Stimulated activated effector memory CD8-positive, alpha-beta T cell treated with anti-CD3 and anti-CD28 coated beads, Interleukin-12 subunit alpha, Interleukin-12 subunit beta, amount 100 ng/mL, for 72 hours (primary cell): ENCODE measurements at regions not wholly inside any gene's neighbourhood (a gene's known extent, or its start where the extent isn't known, plus 50 kb on each side); places are given as distances from the start of the nearest gene placed in this dataset.
A peak's percentile ranks its signal among the peaks of the same experiment; 100 is the strongest.

Experiments used
- ATAC-seq: fragments of 150-1000 bp; cut with Tn5 transposase; 2 replicates; pipeline ENCODE4 v1.10.0; 2021
- DNase-seq, 2 donors: peaks; one replicate each; pipeline ENCODE4 v3.0.0; 2021 to 2022; ENCODE audit warnings: low spot score in 2 of 2
- H3K27ac Mint-ChIP-seq: one replicate; pipeline ENCODE4 v1.8.0; 2022; ENCODE audit warnings: mild to moderate bottlenecking, mixed read lengths
- H3K36me3 Mint-ChIP-seq: one replicate; pipeline ENCODE4 v1.8.0; 2022; ENCODE audit warnings: mild to moderate bottlenecking, mixed read lengths
- H3K4me1 Mint-ChIP-seq: one replicate; pipeline ENCODE4 v1.8.0; 2022; ENCODE audit warnings: mixed read lengths
- H3K4me3 Mint-ChIP-seq: one replicate; pipeline ENCODE4 v1.8.0; 2022; ENCODE audit warnings: mild to moderate bottlenecking, mixed read lengths
- H3K9me3 Mint-ChIP-seq: one replicate; pipeline ENCODE4 v1.8.0; 2022; ENCODE audit warnings: mixed read lengths

DNA sequence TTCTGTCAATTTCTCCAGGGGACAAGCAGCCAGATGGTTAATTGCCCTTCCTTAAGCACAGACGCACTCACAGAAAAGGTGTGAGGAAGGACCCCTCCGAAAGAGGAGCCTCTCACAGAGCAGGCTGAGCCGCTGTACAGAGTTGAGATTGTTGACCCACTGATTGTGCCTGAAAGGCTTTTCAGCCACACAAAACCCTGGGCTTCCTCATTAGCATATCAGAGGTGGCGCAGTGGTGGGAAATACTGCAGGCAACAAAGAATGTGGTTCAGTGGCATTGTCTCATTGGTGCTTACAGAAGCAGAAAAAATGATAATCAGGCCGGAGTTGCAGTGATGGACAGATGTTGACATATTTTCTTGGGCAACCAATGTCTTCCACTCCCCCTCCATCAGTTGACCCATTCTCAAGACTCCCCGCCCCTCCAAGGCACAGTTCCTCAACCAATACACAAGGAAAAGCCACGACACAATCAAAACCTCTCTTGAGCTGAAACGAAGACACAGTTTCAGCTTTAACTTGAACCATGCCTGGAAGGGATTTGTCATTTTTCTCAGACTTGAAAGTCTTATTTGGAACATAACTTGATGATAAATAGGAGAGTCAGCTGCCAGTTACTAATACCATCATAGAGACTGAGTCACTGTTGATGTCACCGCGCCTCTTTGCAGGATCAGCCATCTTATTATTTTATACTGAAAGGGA, 53.1 kb downstream of the ATXN3L start:
- H3K4me1 Mint-ChIP-seq: peaks cover 8% of the 10 kb centered on the region
- H3K4me3 Mint-ChIP-seq: no peak overlapping the region
- no peak overlapping the region for H3K27ac Mint-ChIP-seq
- DNase-seq (no peak), ATAC-seq (peak; percentile 76)
- H3K9me3 Mint-ChIP-seq: no peaks in the 10 kb centered on the region
- H3K36me3 Mint-ChIP-seq: no peaks in the 10 kb centered on the region

DNA sequence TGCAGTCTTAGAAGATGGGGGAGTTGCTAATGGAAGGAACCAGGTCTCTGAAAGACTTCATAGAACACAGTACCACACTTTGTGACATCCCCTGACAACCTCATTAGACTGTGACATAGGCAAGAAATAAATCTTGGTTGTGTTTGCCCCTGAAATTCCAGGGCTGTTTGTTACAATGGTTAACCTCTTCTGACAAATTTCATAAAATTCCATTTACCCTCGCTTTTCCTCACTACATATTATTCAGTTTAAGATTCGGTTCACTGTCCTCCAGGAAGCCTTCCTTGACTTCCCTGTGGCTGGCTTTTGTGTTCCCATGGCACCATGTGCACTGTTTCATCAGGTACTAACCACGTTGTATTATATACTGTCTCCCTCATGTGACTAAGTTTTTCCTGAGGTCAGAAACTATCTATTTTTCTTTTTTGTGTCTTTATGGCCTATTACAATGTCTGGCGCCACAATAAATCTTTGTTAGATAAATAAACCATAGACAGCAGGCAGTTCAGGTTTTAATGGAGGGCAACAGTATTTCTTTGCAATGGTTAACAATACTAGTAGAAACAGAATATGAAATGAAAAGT, 54.2 kb downstream of the ATXN3L start:
- H3K4me3 Mint-ChIP-seq: no peak overlapping the region
- no peaks in the 10 kb centered on the region for H3K9me3 Mint-ChIP-seq
- peaks cover 8% of the 10 kb centered on the region for H3K4me1 Mint-ChIP-seq
- no peak overlapping the region for H3K27ac Mint-ChIP-seq
- H3K36me3 Mint-ChIP-seq: no peaks in the 10 kb centered on the region
- ATAC-seq (no peak), DNase-seq (no peak)

DNA sequence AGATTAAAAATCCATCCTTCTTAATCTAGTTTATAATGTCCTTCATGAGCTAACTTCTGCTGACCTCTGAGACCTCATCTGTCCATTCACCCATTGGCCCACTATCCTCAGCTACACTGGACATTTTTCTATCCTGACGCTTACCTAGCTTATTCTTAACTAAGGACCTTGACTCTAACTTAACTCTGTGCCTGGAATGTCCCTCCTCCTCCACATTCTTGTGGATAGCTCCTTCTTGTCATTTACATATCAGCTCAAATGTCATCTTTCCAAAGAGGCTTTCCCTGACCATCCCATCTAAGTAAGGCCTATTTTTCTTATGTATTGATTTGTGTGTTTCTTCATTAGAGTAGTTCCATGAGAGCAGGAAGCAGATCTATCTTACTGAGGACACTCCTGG, 54.7 kb downstream of the ATXN3L start:
- no peak overlapping the region for H3K27ac Mint-ChIP-seq
- no peaks in the 10 kb centered on the region for H3K36me3 Mint-ChIP-seq
- DNase-seq (no peak), ATAC-seq (no peak)
- H3K4me1 Mint-ChIP-seq: peaks cover 8% of the 10 kb centered on the region
- H3K4me3 Mint-ChIP-seq: no peak overlapping the region
- no peaks in the 10 kb centered on the region for H3K9me3 Mint-ChIP-seq

DNA sequence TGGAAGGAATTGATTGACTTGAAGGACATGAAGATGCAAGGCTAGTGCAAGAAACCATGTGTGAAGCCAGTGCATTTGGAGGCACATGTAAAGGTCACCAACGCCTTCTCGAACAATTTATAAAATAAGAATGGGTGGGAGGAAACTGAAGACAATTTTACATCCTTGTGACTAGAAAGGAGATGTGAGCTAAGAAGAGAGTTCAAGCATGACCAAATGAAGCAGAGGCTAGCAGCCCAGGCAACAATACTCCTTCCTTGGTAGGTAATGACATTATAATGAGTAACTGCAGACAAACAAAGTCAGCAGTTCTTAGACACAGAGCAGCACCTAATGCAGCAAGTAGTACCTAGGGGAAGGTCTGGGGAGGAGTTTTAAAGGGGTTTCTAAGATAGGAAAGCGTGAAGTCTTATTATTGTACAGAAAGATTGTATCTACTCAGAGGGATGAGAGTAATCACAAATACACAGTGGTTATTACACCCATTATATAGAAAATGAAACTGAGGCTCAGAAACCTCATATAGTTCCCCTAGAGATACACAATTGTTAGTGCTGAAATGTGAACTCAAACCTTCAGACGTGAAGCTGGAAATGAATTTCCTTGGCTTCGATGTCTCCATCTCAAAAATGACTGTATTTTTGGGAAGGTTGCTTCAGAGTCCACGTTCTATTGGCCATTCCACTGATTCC, 56.1 kb downstream of the ATXN3L start:
- Mint-ChIP-seq H3K4me3 (no peak overlapping the region), H3K36me3 (no peaks in the 10 kb centered on the region), H3K9me3 (no peaks in the 10 kb centered on the region), H3K27ac (no peak overlapping the region), H3K4me1 (peaks cover 8% of the 10 kb centered on the region)
- ATAC-seq (peak; percentile 65), DNase-seq (no peak)

DNA sequence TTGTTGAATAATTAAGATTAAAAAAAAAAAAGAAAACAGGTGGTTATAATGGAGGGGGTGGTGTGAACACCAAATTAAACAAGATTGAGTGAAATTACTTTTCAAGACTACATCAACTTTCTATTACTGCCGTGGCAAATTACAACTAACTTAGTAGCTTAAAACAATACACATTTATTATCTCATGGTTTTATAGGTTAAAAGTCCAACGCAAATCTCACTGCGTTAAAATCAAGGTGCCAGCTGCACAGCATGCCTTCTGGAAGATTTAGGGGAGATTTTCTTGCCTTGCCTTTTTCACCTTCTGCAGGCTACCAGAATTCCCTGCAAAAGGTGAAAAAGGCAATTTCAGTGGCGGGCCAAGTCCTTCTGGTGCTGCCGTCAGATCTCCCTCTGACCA, 58.5 kb downstream of the ATXN3L start:
- Mint-ChIP-seq H3K27ac (no peak overlapping the region), H3K36me3 (no peaks in the 10 kb centered on the region), H3K9me3 (no peaks in the 10 kb centered on the region), H3K4me1 (peaks cover 16% of the 10 kb centered on the region), H3K4me3 (no peak overlapping the region)
- ATAC-seq: no peak
- no peak for DNase-seq

DNA sequence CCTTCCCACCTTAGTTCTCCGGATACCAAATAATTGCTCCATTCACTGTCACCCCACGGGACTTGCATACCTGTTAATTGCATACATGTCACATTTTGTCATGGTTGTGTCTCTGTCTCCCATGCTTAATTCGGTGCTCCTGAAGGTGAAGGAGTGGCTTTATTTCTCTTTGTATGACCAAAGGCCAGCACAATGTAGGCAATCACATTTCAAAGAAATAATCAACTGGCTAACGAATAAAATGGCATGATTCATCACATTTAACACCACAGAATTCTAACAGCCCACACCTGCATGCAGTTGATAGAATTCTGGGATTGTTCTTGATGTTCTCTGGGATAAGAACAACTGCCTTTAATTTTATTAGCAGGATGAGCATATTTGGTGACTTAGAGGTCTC, 59.3 kb downstream of the ATXN3L start:
- Mint-ChIP-seq H3K36me3 (no peaks in the 10 kb centered on the region), H3K4me3 (no peak overlapping the region), H3K27ac (no peak overlapping the region), H3K4me1 (peaks cover 24% of the 10 kb centered on the region), H3K9me3 (peaks cover 4% of the 10 kb centered on the region)
- ATAC-seq: no peak
- no peak for DNase-seq

DNA sequence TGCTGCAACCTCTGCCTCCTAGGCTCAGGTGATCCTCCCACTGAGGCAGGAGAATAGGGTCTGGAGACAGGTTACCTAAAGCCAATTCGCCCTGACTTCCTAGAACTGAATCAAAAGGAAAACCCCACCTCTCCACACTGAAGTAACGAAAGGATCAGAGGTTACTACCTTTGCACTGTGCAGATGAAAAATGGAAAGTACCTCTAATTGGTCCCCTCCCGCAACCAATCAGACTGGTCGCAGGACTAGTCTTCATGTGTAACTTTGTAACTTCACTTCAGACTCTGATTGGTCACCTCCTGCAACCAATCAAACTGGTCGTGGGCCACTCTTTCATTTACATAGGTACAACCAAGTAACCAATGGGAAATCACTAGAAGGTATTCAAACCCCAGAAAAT, 61.1 kb downstream of the ATXN3L start:
- Mint-ChIP-seq H3K4me1 (peaks cover 39% of the 10 kb centered on the region), H3K36me3 (no peaks in the 10 kb centered on the region), H3K4me3 (no peak overlapping the region), H3K9me3 (peaks cover 4% of the 10 kb centered on the region), H3K27ac (no peak overlapping the region)
- ATAC-seq (no peak), DNase-seq (no peak)

DNA sequence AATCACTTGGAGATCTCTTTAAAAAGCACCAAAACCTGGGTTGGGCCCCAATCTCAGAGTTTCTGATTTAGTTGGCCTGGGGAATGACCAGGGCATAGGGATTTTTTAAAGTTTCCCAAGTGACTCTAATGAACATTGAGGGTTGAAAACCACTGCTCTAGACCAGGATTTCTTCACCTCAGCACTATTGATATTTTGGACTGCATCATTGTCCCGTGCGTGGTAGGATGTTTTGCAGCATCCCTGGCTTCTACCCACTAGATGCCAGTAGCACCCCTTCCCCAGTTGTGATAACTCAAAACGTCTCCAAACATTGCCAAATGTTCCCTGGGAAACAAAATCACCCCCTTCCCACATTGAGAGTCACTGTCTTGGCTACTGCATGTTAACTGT, 61.8 kb downstream of the ATXN3L start:
- DNase-seq (no peak), ATAC-seq (no peak)
- Mint-ChIP-seq H3K36me3 (no peaks in the 10 kb centered on the region), H3K27ac (no peak overlapping the region), H3K4me3 (no peak overlapping the region), H3K4me1 (peaks cover 39% of the 10 kb centered on the region), H3K9me3 (peaks cover 4% of the 10 kb centered on the region)

DNA sequence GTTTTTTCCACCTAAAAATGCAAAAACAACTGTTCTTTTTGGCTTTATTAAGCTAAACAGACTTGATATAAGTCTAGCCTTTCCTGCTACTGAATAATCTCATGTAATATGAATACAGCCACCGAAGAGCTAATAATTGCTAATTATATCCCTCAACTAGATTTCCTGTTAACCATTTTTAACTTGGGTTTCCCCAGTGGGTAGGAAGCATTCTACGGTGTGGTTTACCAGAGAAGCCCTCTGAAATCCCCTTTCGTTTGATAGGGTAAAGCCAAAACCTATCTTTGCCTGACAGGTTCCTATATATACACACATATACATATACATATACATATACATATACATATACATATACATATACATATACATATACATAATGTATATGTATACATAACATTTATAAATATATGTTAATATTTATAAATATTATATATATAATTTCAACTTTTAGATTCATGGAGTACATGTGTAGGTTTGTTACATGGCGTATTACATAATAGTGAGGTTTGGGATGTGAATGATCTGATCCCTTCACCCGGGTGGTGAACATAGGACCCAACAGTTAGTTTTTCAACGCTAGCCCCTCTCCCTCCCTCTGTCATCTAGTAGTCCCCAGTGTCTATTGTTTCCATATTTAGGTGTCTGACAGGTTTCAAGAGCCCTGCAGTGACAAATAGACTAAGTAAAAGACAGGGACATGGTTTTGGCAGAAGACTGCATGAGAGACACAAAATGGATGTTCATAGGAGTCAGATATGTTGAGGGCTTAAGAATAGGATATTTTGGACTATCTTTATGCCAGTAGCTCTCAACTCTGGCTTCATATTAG, 62.4 kb downstream of the ATXN3L start:
- H3K4me1 Mint-ChIP-seq: peaks cover 39% of the 10 kb centered on the region
- ATAC-seq: peak; percentile 68
- no peaks in the 10 kb centered on the region for H3K36me3 Mint-ChIP-seq
- no peak overlapping the region for H3K27ac Mint-ChIP-seq
- DNase-seq: no peak
- no peak overlapping the region for H3K4me3 Mint-ChIP-seq
- peaks cover 4% of the 10 kb centered on the region for H3K9me3 Mint-ChIP-seq

DNA sequence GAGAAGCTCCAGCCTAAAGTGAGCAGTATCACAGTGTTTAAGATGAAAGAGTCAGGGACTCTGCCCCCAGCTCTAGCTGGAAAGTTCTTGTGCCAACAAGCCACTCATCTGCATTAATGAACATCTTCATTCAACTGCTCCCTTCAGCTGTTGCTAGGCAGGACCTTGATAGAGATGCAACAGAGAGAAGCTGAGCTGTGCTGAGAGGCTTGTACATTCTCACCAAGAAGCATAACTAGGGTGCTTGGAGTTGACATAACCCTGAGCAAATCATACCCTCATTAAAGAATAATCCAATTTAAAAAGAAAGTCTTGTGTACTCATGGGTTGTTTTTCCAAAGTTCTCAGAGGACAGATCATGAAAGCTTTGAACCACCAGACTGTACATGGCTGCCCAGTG, 63.2 kb downstream of the ATXN3L start:
- Mint-ChIP-seq H3K9me3 (peaks cover 4% of the 10 kb centered on the region), H3K4me1 (peaks cover 39% of the 10 kb centered on the region), H3K4me3 (no peak overlapping the region), H3K27ac (peak overlapping the region; percentile 50), H3K36me3 (no peaks in the 10 kb centered on the region)
- ATAC-seq: no peak
- no peak for DNase-seq

DNA sequence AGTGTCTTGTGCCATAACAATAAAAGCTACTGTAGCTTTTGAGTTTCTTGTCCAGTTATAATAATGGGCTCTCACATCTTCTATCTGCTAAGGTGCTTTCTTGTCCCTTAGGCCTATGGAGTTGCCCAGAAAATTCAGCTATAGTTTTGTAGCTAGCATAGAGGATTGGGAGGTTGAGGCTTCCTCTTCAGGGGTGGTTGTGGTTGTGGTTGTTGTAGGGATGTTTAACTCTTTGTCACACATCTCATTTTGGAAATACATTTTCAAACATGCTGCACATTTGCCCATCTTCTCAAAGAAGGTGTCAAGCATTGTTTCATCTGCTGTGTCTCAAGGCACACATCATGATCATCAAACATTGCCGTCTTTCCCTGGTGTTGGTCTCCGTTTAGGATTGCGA, 65.0 kb downstream of the ATXN3L start:
- ATAC-seq (peak; percentile 62), DNase-seq (no peak)
- peaks cover 4% of the 10 kb centered on the region for H3K9me3 Mint-ChIP-seq

DNA sequence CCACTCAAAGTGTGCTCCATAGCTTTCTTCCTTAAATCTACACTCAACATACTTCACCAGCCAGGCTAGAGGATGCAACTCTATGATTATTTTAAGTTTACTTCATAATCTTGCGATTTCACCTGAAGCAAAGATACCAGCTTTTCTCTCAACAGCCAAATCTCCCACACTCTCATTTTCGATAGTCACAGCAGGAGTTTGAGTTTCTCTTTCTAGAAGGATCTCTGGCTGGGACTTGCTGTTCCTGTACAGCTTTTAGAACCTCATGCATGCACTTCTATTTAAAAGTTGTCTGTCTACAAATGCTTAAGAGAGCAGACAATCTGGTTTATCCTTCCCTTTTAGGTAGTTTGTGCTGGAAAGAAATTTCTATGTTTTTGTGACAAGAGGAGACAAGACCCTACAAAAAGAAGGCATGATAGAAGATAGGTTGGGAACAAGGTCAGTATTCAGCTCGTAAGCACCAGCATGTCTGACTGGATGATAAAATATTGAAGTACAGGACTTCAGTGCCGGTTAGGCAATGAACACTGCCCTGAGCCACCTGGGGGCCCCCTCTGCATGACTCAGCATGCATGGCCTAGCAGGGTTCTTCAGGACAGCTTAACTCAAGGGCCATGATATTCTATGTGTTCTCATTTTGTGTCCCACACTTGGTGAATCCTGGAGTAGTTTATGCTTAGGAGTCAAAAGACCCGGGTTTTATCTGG, 65.6 kb downstream of the ATXN3L start:
- no peaks in the 10 kb centered on the region for H3K36me3 Mint-ChIP-seq

More for the DNA sequence above, 65.0 kb downstream of the ATXN3L start:
- Mint-ChIP-seq H3K36me3 (no peaks in the 10 kb centered on the region), H3K4me1 (peaks cover 39% of the 10 kb centered on the region), H3K4me3 (no peak overlapping the region), H3K27ac (no peak overlapping the region)

DNA sequence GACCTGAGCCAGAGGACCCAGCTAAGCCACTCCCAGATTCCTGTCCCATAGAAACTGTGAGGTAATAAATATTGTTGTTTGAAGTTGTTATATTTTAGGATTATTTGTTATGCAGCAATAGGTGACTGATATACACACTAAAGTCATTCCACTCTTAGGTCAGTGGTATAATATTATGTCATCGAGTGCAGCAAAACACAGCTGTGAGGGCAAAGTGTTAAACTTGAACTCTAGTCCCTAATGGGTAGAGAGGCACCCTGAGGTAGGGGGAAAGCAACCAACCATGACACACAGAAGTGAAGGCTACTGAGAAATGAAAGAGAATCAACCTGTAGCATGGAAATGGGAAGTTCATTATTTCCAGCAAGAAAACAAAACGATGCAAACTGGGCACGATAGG, 66.6 kb downstream of the ATXN3L start:
- H3K36me3 Mint-ChIP-seq: no peaks in the 10 kb centered on the region
- H3K4me1 Mint-ChIP-seq: peaks cover 39% of the 10 kb centered on the region
- ATAC-seq (no peak), DNase-seq (no peak)
- H3K9me3 Mint-ChIP-seq: peaks cover 4% of the 10 kb centered on the region
- H3K27ac Mint-ChIP-seq: no peak overlapping the region
- no peak overlapping the region for H3K4me3 Mint-ChIP-seq

More for the DNA sequence above, 65.6 kb downstream of the ATXN3L start:
- DNase-seq: no peak
- Mint-ChIP-seq H3K9me3 (peaks cover 4% of the 10 kb centered on the region), H3K27ac (no peak overlapping the region), H3K4me1 (peaks cover 39% of the 10 kb centered on the region), H3K4me3 (no peak overlapping the region)
- peak; percentile 83 for ATAC-seq

DNA sequence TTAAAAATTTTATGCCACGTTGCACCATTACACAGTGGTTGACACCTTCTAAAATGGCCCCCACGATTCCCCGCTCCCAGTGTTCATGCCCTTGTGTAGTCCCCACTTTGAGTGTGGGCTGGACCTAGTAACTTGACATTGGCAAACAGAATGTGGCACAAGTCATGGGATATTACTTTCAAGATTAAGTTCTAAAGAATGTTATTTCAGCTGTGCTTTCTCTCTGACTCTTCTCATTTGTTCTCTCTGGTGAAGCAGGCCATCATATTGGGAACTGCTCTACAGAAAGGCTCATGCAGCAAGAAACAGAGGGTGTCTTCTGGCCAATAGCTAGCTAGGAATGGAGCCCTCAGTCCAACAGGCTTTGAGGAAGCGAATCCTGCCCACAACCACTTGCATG, 67.1 kb downstream of the ATXN3L start:
- peaks cover 4% of the 10 kb centered on the region for H3K9me3 Mint-ChIP-seq
- ATAC-seq (no peak), DNase-seq (no peak)
- no peak overlapping the region for H3K4me3 Mint-ChIP-seq
- H3K36me3 Mint-ChIP-seq: no peaks in the 10 kb centered on the region
- no peak overlapping the region for H3K27ac Mint-ChIP-seq
- H3K4me1 Mint-ChIP-seq: peaks cover 39% of the 10 kb centered on the region
